Activated CD4-positive, CD25-positive, alpha-beta regulatory T cell (primary cell): ENCODE measurements at regions not wholly inside any gene's neighbourhood (a gene's known extent, or its start where the extent isn't known, plus 50 kb on each side); places are given as distances from the start of the nearest gene placed in this dataset.
"Not testable (repeated sequence)": the region's sequence is repeated elsewhere in the genome, so short reads cannot be mapped to it uniquely, and the experiment has no call there.

Source experiments
- DNase-seq, 4 experiments: peaks; one replicate each; lab custom pipeline; 2025; lab: John Stamatoyannopoulos, UW

DNA sequence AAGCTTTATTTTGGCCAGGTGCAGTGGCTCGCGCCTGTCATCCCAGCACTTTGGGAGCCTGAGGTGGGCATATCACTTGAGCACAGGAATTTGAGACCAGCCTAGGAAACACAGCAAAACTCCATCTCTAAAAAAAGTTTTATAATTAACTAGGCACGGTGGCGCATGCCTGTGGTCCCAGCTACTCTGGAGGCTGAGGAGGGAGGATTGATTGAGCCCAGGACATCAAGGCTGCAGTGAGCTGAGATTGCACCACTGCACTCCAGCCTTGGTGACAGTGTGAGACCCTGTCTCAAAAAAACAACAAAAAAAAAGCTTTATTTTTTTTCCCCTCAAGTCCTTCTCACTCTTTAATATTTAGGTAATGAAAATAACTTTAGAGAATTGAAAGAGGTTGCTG is 100.8 kb upstream of the CMC1 start:
- DNase-seq = no peak

DNA sequence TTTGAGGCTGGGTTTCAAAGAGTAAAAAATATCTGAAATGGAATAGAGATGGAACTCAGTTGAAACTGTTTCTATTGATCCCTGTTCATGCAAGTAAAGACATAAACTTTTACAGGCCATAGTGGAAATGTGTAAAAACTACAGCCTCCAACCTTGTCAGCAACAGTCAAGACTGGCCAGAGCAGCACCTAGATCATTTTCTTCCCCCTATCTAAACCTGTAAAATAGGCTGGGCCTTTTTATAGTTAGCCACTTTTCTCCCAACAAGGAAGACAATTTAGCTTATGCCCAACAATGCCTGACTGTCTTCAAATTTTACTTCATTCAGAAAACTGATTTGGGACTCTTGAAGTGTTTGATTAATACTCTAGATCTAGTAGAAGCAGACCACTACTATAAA is 91.5 kb upstream of the CMC1 start:
- no peak for DNase-seq

DNA sequence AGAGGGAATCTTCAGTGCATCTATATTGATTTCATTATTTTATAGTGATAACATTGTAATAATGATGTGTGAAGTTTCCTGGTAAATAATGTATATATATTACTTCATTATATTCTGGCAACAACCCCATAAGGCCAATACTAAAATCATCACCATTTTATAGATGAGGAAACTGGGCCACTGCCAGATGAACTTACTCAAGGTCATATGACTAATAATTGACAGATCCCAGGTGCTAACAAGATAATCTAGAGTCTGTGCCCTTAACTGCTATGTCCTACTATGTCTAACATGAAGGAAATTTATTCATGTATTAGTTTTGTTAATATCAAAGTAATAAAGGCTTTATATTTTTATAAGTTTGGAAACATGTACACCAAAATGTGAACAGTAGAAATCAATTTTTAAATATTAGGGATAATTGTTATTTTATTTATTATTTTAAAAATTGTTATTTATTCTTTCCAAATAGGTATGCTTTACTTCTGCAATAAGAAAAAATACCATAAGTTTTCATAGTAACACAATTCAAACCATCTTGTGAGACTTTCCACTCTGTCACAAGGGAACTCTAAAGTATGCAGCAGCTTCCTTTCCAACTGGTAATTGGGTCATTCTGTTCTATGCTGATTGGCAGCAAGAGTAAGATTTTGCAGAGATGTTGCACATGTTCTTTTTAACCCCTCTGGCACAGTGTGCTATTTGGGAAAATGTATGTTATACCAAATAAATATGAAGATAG is 90.8 kb upstream of the CMC1 start:
- DNase-seq = no peak

DNA sequence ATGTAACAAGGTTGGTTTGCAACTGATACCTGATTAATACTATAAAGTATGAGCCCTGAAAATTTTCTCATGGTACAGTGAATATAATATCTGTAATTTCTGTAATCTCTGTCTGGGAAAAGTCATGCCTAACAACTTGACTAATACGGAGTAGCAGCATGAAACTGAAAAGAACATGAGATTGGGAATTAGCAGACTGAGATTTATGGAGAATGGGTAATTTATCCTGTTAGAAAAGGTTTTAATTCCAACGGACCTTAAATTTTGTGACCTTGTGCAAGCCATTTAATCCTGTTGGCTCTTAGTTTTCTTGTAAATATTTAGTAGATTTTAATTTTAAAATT is 90.2 kb upstream of the CMC1 start:
- DNase-seq = no peak

DNA sequence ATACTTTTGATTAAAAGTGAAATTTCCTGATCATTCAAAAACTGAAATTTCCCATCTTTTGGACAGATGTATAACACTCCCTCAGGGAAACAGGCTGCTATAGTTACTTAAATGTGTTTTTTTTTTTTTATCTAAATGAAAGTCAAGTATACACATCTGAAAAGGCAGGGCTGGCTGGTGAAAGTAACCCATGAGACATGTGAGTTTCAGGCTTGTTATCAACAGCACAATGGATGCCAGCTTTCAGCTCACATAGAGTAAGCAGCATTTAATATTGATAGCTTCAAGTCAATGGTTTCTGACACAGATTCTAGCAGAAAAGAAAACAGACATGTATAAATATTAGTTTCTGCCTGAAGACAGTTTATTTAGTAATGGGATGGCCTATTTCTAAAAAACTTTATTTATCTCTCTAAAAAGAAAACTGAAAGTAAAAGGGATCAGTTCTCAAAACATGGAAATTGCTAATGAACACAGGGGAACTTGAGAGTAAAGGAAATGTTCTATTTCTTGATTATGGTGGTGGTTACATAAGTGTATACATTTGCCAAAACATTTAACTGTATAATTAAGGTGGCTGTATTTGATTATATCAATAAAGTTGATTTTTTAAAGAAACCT is 89.7 kb upstream of the CMC1 start:
- DNase-seq = no peak

DNA sequence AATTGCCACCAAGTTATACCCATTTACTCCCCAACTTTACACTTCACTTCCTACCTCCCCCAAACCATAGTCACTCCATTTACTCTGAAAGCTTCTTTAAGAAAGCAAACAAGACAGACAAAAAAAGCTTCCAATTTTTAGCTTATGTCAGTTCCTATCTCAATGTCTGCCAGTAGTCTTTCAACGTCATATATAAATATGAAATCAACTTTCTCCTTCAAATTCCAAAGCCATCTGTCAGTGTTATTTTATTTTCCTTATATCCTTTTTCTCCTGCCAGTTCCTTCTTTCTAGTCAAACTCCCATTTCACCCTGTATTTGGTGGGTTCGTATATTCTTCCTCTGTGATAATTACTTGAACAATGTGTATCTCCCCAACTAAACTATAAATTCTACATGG is 85.8 kb upstream of the CMC1 start:
- DNase-seq = no peak

DNA sequence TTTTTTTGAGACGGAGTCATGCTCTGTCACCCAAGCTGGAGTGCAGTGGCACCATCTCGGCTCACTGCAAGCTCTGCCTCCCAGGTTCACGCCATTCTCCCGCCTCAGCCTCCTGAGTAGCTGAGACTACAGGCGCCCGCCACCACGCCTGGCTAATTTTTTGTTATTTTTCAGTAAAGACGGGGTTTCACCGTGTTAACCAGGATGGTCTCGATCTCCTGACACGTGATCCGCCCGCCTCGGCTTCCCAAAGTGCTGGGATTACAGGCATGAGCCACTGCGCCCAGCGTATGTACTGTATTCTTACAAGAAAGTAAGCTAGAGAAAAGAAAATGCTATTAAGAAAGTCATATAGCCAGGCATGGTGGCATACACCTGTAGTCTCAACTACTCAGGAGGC is 84.8 kb upstream of the CMC1 start:
- DNase-seq = not testable (repeated sequence)

DNA sequence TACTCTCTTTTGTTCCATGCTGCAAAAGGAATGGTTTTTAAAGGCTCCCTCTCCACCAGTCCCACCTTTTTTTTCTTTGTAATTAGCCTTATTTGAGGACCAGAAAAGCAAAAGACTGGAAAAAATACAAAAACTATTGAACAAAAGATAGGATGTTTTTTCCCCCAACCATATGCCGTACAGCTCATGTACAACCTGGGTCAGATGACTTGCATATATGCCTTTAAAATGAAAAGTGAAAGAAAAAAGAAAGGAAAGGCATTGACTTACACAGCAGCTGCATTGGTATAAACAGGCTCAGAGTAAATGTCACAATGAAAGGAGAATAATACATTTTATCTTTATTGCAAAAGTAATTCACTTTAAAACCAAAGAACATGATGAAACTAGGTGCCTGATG is 69.5 kb upstream of the CMC1 start:
- no peak for DNase-seq

DNA sequence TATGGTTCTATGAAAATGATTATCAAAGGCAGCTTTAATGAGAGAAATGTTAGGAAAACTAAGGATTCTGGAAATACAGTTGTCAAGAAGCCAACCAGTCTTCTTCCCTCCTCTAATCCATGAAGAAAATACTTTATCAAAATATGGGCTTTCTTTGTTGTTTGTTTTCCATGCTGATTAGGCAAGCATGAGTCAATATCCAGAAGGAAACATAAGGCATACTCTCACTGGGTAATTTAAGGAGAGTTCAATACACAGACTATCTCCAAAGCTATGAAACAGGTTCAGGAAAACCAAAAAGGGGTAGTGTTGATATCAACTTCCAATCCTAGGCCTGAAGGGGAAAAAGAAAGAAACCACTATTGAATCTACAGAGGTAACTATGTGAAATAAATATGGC is 68.7 kb upstream of the CMC1 start:
- no peak for DNase-seq

DNA sequence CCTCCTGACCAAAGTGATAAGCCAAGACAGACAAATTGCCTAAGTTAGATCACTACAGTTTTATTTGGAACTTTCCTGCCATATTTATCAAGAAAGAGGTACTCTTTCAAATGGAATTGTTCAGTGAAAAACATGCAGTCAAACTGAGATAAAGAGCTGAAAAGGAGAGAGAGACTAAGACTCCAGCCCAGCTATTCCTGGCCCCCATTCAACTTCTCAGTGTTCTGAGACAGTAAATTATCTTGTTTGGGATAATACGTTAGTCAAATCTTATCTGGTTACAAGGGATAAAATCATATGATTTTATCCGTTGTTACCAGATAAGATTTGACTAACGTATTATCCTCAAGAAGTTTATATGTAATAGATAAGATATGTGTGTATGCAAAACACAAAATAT is 67.6 kb upstream of the CMC1 start:
- DNase-seq = no peak

DNA sequence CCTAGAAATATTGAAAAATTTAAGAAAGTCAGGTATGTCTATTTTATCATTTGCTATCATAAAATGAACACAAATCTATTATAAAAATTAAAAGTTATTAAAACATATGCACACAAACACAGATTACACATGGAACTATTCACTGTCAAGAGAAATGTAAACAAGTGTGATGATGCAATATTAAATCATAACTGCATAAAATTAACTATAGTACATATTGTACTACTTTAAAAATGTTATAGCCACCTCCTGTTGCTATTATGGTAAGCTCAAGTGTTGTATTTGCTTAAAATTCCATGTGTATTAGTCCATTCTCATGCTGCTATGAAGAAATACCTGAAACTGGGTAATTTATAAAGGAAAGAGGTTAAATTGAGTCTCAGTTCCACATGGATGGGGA is 54.7 kb upstream of the CMC1 start:
- DNase-seq = no peak

DNA sequence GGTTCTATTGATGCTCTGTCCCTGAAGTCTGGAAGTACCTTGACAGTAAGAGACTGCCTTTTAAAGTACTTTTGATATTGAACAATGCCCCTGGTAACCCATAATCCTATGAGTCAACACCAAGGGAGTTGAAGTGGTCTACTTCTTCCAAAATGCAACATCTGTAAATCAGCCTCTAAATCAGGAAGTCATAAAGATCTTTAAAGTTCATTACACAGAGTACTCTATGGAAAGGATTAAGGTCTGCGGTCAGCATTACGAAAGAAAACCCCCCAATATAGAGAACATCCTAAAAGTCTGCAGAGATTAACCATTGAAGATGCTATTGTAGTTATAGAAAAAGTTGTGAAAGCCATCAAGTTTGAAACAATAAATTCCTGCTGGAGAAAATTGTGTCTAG is 52.7 kb upstream of the CMC1 start:
- DNase-seq = no peak

DNA sequence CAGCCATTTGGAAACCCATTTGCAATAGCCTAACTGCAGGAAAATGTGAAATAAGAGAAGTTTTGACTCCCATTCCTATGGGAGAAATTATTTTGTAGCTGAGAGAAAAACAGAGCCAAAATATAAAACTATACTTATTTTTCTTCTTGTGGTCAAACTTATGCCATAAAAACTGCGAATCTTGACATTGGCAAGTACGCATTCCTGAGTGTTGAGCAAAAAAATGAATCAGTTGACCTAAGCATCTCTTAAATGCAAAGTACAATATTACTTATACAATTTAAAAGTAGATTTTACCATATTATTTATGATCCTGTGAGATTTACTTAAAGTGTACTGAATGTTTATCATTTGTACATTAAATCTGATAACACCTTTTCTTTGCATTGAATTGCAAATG is 50.1 kb upstream of the CMC1 start:
- no peak for DNase-seq
